ENCODE measurements at regions not wholly inside any gene's neighbourhood (a gene's known extent, or its start where the extent isn't known, plus 50 kb on each side); places are given as distances from the start of the nearest gene placed in this dataset.

DNA sequence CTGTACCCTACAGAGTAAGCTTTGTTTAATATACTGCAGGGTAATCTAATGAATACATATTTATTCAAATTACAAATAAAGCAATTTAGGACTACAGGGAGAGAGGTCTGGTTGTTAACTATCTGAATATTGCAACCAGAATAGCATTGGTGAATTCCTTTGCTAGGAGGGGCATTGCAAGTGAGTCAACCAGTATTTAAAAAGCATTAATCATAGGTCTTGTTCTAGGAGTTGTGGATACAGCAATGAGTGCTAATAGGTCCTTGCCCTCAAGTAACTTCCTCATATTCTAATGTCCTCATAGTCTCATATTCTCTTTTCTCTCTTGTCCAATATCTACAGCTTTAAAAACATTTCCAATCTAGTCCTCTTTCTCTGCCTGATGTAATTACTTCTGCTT lies 531.4 kb downstream of the CDH11 start:
- no peak for TF ChIP-seq CTCF (IDR thresholded peaks at IDR 0.05)
- TF ChIP-seq, protein P1, sequence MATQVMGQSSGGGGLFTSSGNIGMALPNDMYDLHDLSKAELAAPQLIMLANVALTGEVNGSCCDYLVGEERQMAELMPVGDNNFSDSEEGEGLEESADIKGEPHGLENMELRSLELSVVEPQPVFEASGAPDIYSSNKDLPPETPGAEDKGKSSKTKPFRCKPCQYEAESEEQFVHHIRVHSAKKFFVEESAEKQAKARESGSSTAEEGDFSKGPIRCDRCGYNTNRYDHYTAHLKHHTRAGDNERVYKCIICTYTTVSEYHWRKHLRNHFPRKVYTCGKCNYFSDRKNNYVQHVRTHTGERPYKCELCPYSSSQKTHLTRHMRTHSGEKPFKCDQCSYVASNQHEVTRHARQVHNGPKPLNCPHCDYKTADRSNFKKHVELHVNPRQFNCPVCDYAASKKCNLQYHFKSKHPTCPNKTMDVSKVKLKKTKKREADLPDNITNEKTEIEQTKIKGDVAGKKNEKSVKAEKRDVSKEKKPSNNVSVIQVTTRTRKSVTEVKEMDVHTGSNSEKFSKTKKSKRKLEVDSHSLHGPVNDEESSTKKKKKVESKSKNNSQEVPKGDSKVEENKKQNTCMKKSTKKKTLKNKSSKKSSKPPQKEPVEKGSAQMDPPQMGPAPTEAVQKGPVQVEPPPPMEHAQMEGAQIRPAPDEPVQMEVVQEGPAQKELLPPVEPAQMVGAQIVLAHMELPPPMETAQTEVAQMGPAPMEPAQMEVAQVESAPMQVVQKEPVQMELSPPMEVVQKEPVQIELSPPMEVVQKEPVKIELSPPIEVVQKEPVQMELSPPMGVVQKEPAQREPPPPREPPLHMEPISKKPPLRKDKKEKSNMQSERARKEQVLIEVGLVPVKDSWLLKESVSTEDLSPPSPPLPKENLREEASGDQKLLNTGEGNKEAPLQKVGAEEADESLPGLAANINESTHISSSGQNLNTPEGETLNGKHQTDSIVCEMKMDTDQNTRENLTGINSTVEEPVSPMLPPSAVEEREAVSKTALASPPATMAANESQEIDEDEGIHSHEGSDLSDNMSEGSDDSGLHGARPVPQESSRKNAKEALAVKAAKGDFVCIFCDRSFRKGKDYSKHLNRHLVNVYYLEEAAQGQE (IDR thresholded peaks at IDR 0.05; ENCODE audit: insufficient read depth in 1 of 2, low read depth in 2 of 2, low read length in 1 of 2) = no peak
